Fibroblast of mammary gland (primary cell): ENCODE measurements at regions not wholly inside any gene's neighbourhood (a gene's known extent, or its start where the extent isn't known, plus 50 kb on each side); places are given as distances from the start of the nearest gene placed in this dataset.

Source experiments
- DNase-seq: peaks from one replicate; pipeline ENCODE4 v3.0.0-alpha.2; 2010; ENCODE audit warnings: low read depth
- H3K4me3 ChIP-seq: 2 replicates; pipeline ENCODE4 v1.5.1; 2011; ENCODE audit warnings: low read depth, mild to moderate bottlenecking, low read length, moderate library complexity; ENCODE audit not compliant: control insufficient read depth
- CTCF ChIP-seq: conservative IDR thresholded peaks from 2 replicates; pipeline ENCODE4 v1.5.1; 2011; ENCODE audit warnings: low read depth, low read length, inconsistent platforms; ENCODE audit not compliant: control insufficient read depth, insufficient read depth

GRCh38 chr2:81942136-81942680 is 1637.7 kb upstream of the LRRTM1 start:
- no peak for TF ChIP-seq CTCF
- DNase-seq, result no peak
- no peak overlapping the region for H3K4me3 ChIP-seq

GRCh38 chr2:81940266-81940955 is 1635.9 kb upstream of the LRRTM1 start:
- H3K4me3 ChIP-seq, result no peak overlapping the region
- no peak for TF ChIP-seq CTCF
- DNase-seq, result no peak

GRCh38 chr2:81937944-81938343 is 1633.4 kb upstream of the LRRTM1 start:
- no peak for DNase-seq
- TF ChIP-seq CTCF, result no peak

GRCh38 chr2:81903534-81903933 is 1599.0 kb upstream of the LRRTM1 start:
- H3K4me3 ChIP-seq, result no peak overlapping the region
- TF ChIP-seq CTCF, result no peak
- DNase-seq, result no peak

More at GRCh38 chr2:81937944-81938343, 1633.4 kb upstream of the LRRTM1 start:
- no peak overlapping the region for H3K4me3 ChIP-seq

- DNase-seq, result no peak
- TF ChIP-seq CTCF, result no peak
- H3K4me3 ChIP-seq, result no peak overlapping the region
Observed at GRCh38 chr2:81901017-81901416, 1596.5 kb upstream of the LRRTM1 start.

- no peak overlapping the region for H3K4me3 ChIP-seq
- no peak for DNase-seq
- no peak for TF ChIP-seq CTCF
Observed at GRCh38 chr2:81895620-81896250, 1591.2 kb upstream of the LRRTM1 start.
